ENCODE measurements at regions not wholly inside any gene's neighbourhood (a gene's known extent, or its start where the extent isn't known, plus 50 kb on each side); places are given as distances from the start of the nearest gene placed in this dataset.

GRCh38 chr9:26685818-26686217, 206.8 kb downstream of the CAAP1 start:
- no peaks in the 10 kb centered on the region for H3K9me3 ChIP-seq (ENCODE audit: severe bottlenecking)
- H3K27me3 ChIP-seq (ENCODE audit: insufficient read depth, poor library complexity, severe bottlenecking): peaks cover 4% of the 10 kb centered on the region
- H3K4me3 ChIP-seq (ENCODE audit: severe bottlenecking): no peak overlapping the region
- DNase-seq (ENCODE audit: low spot score) (no peak), ATAC-seq (ENCODE audit: low read depth) (peak; percentile 66)
- H3K27ac ChIP-seq (ENCODE audit: poor library complexity, severe bottlenecking): no peak overlapping the region
- TF ChIP-seq CTCF (IDR thresholded peaks at IDR 0.05; ENCODE audit: poor library complexity, severe bottlenecking): no peak
- H3K4me1 ChIP-seq (ENCODE audit: insufficient read depth, poor library complexity, severe bottlenecking): no peaks in the 10 kb centered on the region
- no peaks in the 10 kb centered on the region for H3K36me3 ChIP-seq (ENCODE audit: low read depth)

GRCh38 chr9:26684029-26684428, 208.6 kb downstream of the CAAP1 start:
- Histone ChIP-seq H3K27me3 (ENCODE audit: insufficient read depth, poor library complexity, severe bottlenecking) (peaks cover 4% of the 10 kb centered on the region), H3K27ac (ENCODE audit: poor library complexity, severe bottlenecking) (no peak overlapping the region), H3K9me3 (ENCODE audit: severe bottlenecking) (no peaks in the 10 kb centered on the region), H3K4me1 (ENCODE audit: insufficient read depth, poor library complexity, severe bottlenecking) (no peaks in the 10 kb centered on the region), H3K4me3 (ENCODE audit: severe bottlenecking) (no peak overlapping the region), H3K36me3 (ENCODE audit: low read depth) (no peaks in the 10 kb centered on the region)
- no peak for TF ChIP-seq CTCF (IDR thresholded peaks at IDR 0.05; ENCODE audit: poor library complexity, severe bottlenecking)
- ATAC-seq (ENCODE audit: low read depth) (no peak), DNase-seq (ENCODE audit: low spot score) (no peak)

GRCh38 chr9:26682796-26683496, 209.7 kb downstream of the CAAP1 start:
- Histone ChIP-seq H3K27ac (ENCODE audit: poor library complexity, severe bottlenecking) (no peak overlapping the region), H3K36me3 (ENCODE audit: low read depth) (no peaks in the 10 kb centered on the region), H3K4me3 (ENCODE audit: severe bottlenecking) (no peak overlapping the region), H3K9me3 (ENCODE audit: severe bottlenecking) (no peaks in the 10 kb centered on the region), H3K27me3 (ENCODE audit: insufficient read depth, poor library complexity, severe bottlenecking) (peaks cover 4% of the 10 kb centered on the region), H3K4me1 (ENCODE audit: insufficient read depth, poor library complexity, severe bottlenecking) (no peaks in the 10 kb centered on the region)
- TF ChIP-seq CTCF (IDR thresholded peaks at IDR 0.05; ENCODE audit: poor library complexity, severe bottlenecking): no peak
- no peak for DNase-seq (ENCODE audit: low spot score)
- no peak for ATAC-seq (ENCODE audit: low read depth)

- TF ChIP-seq CTCF (IDR thresholded peaks at IDR 0.05; ENCODE audit: poor library complexity, severe bottlenecking): no peak
- no peak for ATAC-seq (ENCODE audit: low read depth)
- DNase-seq (ENCODE audit: low spot score): no peak
Observed at GRCh38 chr9:26682041-26682440, 210.6 kb downstream of the CAAP1 start.

GRCh38 chr9:26677965-26678706, 214.5 kb downstream of the CAAP1 start:
- Histone ChIP-seq H3K4me1 (ENCODE audit: insufficient read depth, poor library complexity, severe bottlenecking) (no peaks in the 10 kb centered on the region), H3K27ac (ENCODE audit: poor library complexity, severe bottlenecking) (no peak overlapping the region), H3K4me3 (ENCODE audit: severe bottlenecking) (no peak overlapping the region), H3K9me3 (ENCODE audit: severe bottlenecking) (no peaks in the 10 kb centered on the region), H3K36me3 (ENCODE audit: low read depth) (no peaks in the 10 kb centered on the region), H3K27me3 (ENCODE audit: insufficient read depth, poor library complexity, severe bottlenecking) (no peaks in the 10 kb centered on the region)
- TF ChIP-seq CTCF (IDR thresholded peaks at IDR 0.05; ENCODE audit: poor library complexity, severe bottlenecking): no peak
- ATAC-seq (ENCODE audit: low read depth) (no peak), DNase-seq (ENCODE audit: low spot score) (no peak)

More at GRCh38 chr9:26682041-26682440, 210.6 kb downstream of the CAAP1 start:
- Histone ChIP-seq H3K4me1 (ENCODE audit: insufficient read depth, poor library complexity, severe bottlenecking) (no peaks in the 10 kb centered on the region), H3K9me3 (ENCODE audit: severe bottlenecking) (no peaks in the 10 kb centered on the region), H3K27me3 (ENCODE audit: insufficient read depth, poor library complexity, severe bottlenecking) (peaks cover 4% of the 10 kb centered on the region), H3K36me3 (ENCODE audit: low read depth) (no peaks in the 10 kb centered on the region), H3K4me3 (ENCODE audit: severe bottlenecking) (no peak overlapping the region), H3K27ac (ENCODE audit: poor library complexity, severe bottlenecking) (no peak overlapping the region)

Measured in RWPE2 (cell line).